ENCODE measurements at regions not wholly inside any gene's neighbourhood (a gene's known extent, or its start where the extent isn't known, plus 50 kb on each side); places are given as distances from the start of the nearest gene placed in this dataset.

- no peak for TF ChIP-seq CTCF (IDR thresholded peaks at IDR 0.05; ENCODE audit: insufficient read depth, low read depth, low read length)
- no peak overlapping the region for H3K4me3 ChIP-seq (ENCODE audit: low read depth, low read length)
- DNase-seq (ENCODE audit: low read depth): peak; percentile 50
Measured at GRCh38 chr14:86003998-86004397, 474.1 kb downstream of the FLRT2 start.

DNA sequence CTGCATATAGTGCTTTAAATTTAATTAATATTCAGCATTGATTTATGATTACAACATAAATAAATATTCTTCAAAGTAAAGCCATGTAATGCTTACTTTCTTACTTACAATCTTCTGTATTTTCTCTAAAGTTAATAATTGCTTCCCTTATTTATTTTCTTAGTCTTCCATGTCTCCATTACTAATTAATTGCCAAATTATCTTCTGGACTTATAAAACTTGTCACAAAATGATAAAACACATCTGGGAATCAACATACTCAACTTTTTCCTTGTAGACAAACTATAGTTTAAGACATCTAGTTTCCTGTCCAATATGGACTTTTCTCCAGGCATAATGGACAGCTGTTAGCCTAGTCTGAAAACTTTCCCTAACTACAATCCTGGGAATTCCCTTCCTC is 466.6 kb downstream of the FLRT2 start:
- no peak for TF ChIP-seq CTCF (IDR thresholded peaks at IDR 0.05; ENCODE audit: insufficient read depth, low read depth, low read length)
- no peak for DNase-seq (ENCODE audit: low read depth)
- no peak overlapping the region for H3K4me3 ChIP-seq (ENCODE audit: low read depth, low read length)

DNA sequence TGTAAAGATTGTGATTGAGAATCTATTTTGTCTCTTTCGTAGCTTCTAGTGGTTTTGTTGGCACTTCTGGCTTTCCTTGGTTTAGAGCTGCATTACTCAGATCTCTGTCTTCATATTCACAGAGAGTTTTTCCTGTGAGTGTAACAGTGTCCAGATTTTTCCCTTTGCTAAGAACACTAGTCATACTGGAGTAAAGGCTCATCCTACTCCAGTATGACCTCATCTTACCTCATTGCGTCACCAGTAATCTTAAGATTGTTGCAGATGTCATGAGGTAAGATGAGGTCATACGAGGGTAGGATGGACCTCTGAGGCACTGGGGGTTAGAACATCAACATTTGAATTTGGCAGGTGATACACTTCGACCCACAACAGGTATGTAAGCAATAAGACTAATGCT is 461.2 kb downstream of the FLRT2 start:
- peak; percentile 16 for DNase-seq (ENCODE audit: low read depth)
- no peak for TF ChIP-seq CTCF (IDR thresholded peaks at IDR 0.05; ENCODE audit: insufficient read depth, low read depth, low read length)
- no peak overlapping the region for H3K4me3 ChIP-seq (ENCODE audit: low read depth, low read length)

DNA sequence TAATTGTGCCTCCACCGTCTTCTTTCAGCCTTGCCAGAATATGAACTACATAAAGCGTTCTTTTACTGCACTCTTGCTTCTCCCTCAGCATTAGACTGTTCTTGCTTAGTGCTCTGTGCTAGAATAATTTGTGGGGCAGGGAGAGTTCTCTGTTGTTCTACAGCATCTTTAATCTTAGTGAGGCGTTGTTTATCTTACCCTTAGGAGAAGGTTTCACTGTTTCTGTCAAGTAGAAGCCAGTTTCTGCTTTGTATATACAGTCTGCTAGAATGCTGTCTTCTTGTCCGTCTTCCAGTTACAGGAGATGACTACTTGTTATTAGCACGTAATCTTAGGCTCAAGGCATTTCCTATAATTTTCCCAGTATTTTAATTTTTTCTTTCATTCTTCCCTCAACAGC is 458.0 kb downstream of the FLRT2 start:
- no peak for DNase-seq (ENCODE audit: low read depth)

DNA sequence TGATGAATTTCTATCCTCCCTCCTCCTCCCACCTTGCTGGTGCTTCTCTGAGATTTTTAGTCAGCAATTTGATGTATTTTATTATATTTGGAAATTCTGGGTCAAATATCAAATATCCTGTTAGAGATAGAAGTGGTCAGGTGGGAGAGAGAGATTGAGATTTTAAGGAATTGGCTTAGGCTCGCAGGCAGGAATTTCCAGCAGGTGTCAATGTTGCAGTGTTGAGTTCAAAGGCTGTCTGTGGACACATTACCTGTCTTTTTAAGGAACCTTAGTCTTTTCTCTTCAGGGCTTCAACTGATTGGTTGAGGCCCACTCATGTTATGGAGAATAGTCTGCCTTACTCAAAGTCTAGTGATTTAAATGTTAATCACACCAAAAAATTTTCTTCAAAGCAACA is 457.3 kb downstream of the FLRT2 start:
- no peak for DNase-seq (ENCODE audit: low read depth)
- no peak overlapping the region for H3K4me3 ChIP-seq (ENCODE audit: low read depth, low read length)
- no peak for TF ChIP-seq CTCF (IDR thresholded peaks at IDR 0.05; ENCODE audit: insufficient read depth, low read depth, low read length)

More for the DNA sequence above, 458.0 kb downstream of the FLRT2 start:
- no peak for TF ChIP-seq CTCF (IDR thresholded peaks at IDR 0.05; ENCODE audit: insufficient read depth, low read depth, low read length)
- no peak overlapping the region for H3K4me3 ChIP-seq (ENCODE audit: low read depth, low read length)

GRCh38 chr14:85978582-85979250 is 448.8 kb downstream of the FLRT2 start:
- no peak overlapping the region for H3K4me3 ChIP-seq (ENCODE audit: low read depth, low read length)
- no peak for DNase-seq (ENCODE audit: low read depth)
- no peak for TF ChIP-seq CTCF (IDR thresholded peaks at IDR 0.05; ENCODE audit: insufficient read depth, low read depth, low read length)

DNA sequence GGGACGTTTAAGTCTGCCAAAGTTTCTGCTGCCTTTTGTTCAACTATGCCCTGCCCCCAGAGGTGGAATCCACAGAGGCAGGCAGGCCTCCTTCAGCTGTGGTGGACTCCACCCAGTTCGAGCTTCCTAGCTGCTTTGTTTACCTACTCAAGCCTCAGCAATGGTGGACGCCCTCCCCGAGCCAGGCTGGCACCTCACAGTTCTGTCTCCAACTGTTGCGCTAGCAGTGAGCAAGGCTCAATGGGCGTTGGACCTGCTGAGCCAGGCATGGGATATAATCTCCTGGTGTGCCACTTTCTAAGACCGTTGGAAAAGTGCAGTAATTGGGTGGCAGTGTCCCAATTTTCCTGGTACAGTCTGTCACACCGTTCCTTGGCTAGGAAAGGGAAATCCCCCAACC is 444.7 kb downstream of the FLRT2 start:
- TF ChIP-seq CTCF (IDR thresholded peaks at IDR 0.05; ENCODE audit: insufficient read depth, low read depth, low read length): no peak
- no peak for DNase-seq (ENCODE audit: low read depth)
- no peak overlapping the region for H3K4me3 ChIP-seq (ENCODE audit: low read depth, low read length)

Data from fibroblast of villous mesenchyme (primary cell).